OCI-LY1 (cell line): ENCODE measurements at regions not wholly inside any gene's neighbourhood (a gene's known extent, or its start where the extent isn't known, plus 50 kb on each side); places are given as distances from the start of the nearest gene placed in this dataset.

Experiments used
- H2AFZ ChIP-seq: fragments of 200-600 bp; sonication (generic), shearing (Covaris generic); 2 replicates; pipeline ENCODE4 v1.6.0; 2014; ENCODE audit warnings: antibody characterized with exemption, mild to moderate bottlenecking, low read length
- H3F3A ChIP-seq: fragments of 200-600 bp; sonication (generic), shearing (Covaris generic); 2 replicates; pipeline ENCODE4 v1.6.0; 2014; ENCODE audit warnings: mild to moderate bottlenecking, antibody characterized with exemption, low read length, moderate library complexity; ENCODE audit not compliant: insufficient read depth
- H3K27ac ChIP-seq: fragments of 200-600 bp; sonication (generic); 2 replicates; pipeline ENCODE4 v1.5.1; 2014; ENCODE audit warnings: low read length, mixed run types, mild to moderate bottlenecking, low read depth; ENCODE audit not compliant: poor library complexity, severe bottlenecking
- H3K27me3 ChIP-seq: fragments of 200-600 bp; sonication (generic); 2 replicates; pipeline ENCODE4 v1.6.0; 2014; ENCODE audit warnings: antibody characterized with exemption, mild to moderate bottlenecking, low read length, moderate library complexity; ENCODE audit not compliant: insufficient read depth
- H3K36me3 ChIP-seq: fragments of 200-600 bp; sonication (generic); 2 replicates; pipeline ENCODE4 v1.6.1; 2014; ENCODE audit warnings: mild to moderate bottlenecking, antibody characterized with exemption, low read length, moderate library complexity, mixed read lengths; ENCODE audit not compliant: insufficient read depth
- H3K4me1 ChIP-seq: fragments of 200-600 bp; sonication (generic); 2 replicates; pipeline ENCODE4 v1.5.1; 2014; ENCODE audit warnings: mild to moderate bottlenecking, low read length, moderate library complexity; ENCODE audit not compliant: insufficient read depth, severe bottlenecking
- H3K4me2 ChIP-seq: fragments of 200-600 bp; sonication (generic), shearing (Covaris generic); 2 replicates; pipeline ENCODE4 v1.6.1; 2014; ENCODE audit warnings: low read length
- H3K4me3 ChIP-seq: fragments of 200-600 bp; sonication (generic); 2 replicates; pipeline ENCODE4 v1.5.1; 2014; ENCODE audit warnings: low read length, low read depth, mild to moderate bottlenecking, mixed read lengths; ENCODE audit not compliant: poor library complexity, severe bottlenecking
- H3K79me2 ChIP-seq: fragments of 200-600 bp; shearing (Covaris generic); 2 replicates; pipeline ENCODE4 v1.6.1; 2016; ENCODE audit warnings: mixed run types, low read length, mixed read lengths; ENCODE audit not compliant: insufficient read depth
- H3K9ac ChIP-seq: fragments of 200-600 bp; sonication (generic), shearing (Covaris generic); 2 replicates; pipeline ENCODE4 v1.6.1; 2014; ENCODE audit warnings: mild to moderate bottlenecking, low read length, mixed read lengths
- H3K9me2 ChIP-seq: fragments of 200-600 bp; sonication (generic), shearing (Covaris generic); 2 replicates; pipeline ENCODE4 v1.6.1; 2014; ENCODE audit warnings: low read depth, mild to moderate bottlenecking, low read length, mixed read lengths
- H3K9me3 ChIP-seq: fragments of 200-600 bp; shearing (Covaris generic); 2 replicates; pipeline ENCODE4 v1.6.1; 2014; ENCODE audit warnings: low read length, mixed read lengths
- H4K20me1 ChIP-seq: fragments of 200-600 bp; sonication (generic), shearing (Covaris generic); 2 replicates; pipeline ENCODE4 v1.6.0; 2016; ENCODE audit warnings: mild to moderate bottlenecking, low read length; ENCODE audit not compliant: insufficient read depth
- EZH2 ChIP-seq: fragments of 200-600 bp; sonication (generic), shearing (Covaris generic); IDR thresholded peaks from 2 replicates; pipeline ENCODE4 v1.8.0; 2017; ENCODE audit warnings: borderline replicate concordance, mixed run types, mild to moderate bottlenecking, antibody characterized with exemption, low read length, moderate library complexity, mixed read lengths
- TF ChIP-seq, protein P1 (sequence below): fragments of 200-600 bp; sonication (generic), shearing (Covaris generic); IDR thresholded peaks from 2 replicates; pipeline ENCODE4 v1.5.1; 2017; ENCODE audit warnings: mild to moderate bottlenecking, antibody characterized with exemption, low read length, moderate library complexity, mixed read lengths

DNA sequence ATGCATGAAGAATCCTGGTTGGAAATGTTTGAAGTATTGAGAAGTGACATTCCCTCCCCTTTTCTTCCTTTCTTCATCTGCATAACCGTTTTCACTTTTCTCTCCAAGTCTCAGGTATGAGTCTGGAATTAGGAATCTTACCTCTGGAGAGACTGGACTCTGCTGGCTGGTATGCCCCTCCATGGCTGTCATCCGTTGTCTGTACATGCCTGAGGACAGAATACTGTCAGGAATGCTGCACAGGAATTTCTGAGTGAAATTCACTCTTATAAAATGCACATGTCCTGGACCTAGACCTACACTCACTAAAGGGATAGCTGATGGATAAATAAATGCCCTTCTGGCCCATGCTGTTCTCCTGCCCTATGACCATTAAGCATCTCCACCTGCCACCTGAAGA is 179.5 kb downstream of the MSN start:
- Histone ChIP-seq H3K9me3 (no peaks in the 10 kb centered on the region), H3K36me3 (no peaks in the 10 kb centered on the region), H3K79me2 (no peaks in the 10 kb centered on the region), H3K4me2 (no peak overlapping the region), H3K27me3 (no peaks in the 10 kb centered on the region), H4K20me1 (no peaks in the 10 kb centered on the region), H2AFZ (no peak overlapping the region), H3K27ac (no peak overlapping the region), H3K9me2 (no peaks in the 10 kb centered on the region), H3K4me1 (no peaks in the 10 kb centered on the region), H3F3A (no peaks in the 10 kb centered on the region), H3K9ac (no peak overlapping the region), H3K4me3 (no peak overlapping the region)
- TF ChIP-seq EZH2, result no peak

DNA sequence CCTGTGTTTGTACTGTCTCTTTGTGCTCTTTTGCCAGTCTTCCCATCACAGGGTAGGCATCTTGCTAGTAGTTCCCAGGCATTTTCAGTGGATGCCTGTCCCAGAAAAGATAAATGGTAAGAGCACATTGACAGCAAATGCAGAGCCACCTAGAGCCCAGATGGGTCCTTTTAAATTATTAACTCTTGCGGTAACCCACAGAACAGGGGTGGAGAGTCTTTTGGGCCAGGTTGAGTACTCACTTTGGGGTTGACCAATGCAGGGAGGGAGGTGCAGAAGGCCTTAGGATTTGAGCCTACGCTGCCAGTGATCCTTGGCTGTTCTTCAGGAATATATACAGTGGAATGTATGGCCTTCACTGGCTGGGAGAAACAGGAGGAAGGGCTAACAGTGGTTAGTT is 173.8 kb downstream of the MSN start:
- H3K9me2 ChIP-seq, result no peaks in the 10 kb centered on the region
- TF ChIP-seq EZH2, result no peak
- TF ChIP-seq, protein P1, sequence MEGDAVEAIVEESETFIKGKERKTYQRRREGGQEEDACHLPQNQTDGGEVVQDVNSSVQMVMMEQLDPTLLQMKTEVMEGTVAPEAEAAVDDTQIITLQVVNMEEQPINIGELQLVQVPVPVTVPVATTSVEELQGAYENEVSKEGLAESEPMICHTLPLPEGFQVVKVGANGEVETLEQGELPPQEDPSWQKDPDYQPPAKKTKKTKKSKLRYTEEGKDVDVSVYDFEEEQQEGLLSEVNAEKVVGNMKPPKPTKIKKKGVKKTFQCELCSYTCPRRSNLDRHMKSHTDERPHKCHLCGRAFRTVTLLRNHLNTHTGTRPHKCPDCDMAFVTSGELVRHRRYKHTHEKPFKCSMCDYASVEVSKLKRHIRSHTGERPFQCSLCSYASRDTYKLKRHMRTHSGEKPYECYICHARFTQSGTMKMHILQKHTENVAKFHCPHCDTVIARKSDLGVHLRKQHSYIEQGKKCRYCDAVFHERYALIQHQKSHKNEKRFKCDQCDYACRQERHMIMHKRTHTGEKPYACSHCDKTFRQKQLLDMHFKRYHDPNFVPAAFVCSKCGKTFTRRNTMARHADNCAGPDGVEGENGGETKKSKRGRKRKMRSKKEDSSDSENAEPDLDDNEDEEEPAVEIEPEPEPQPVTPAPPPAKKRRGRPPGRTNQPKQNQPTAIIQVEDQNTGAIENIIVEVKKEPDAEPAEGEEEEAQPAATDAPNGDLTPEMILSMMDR, result no peak
- H3K9me3 ChIP-seq, result no peaks in the 10 kb centered on the region

DNA sequence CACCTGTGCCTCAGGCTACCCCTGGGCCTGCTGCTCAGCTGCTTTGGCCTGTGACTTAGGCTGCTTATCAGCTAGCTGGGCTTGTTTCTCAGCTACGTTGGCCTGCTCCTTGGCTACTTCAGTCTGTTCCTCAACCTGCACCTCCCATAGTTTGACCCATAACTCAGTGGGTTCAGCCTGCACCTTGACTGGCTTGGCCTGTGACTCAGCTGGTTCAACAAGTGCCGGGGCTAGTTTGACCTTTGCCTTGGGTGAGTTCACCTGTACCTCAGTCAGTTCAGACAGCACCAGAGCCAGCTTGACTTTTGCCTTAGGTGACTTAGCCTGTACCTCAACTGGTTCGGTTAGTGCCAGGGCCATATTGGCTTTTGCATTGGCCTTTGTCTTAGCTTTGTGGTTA is 171.2 kb downstream of the MSN start:
- no peak overlapping the region for H2AFZ ChIP-seq
- H3K27me3 ChIP-seq, result no peaks in the 10 kb centered on the region
- no peak overlapping the region for H3K4me3 ChIP-seq
- H3K9me3 ChIP-seq, result no peaks in the 10 kb centered on the region
- H3K9me2 ChIP-seq, result no peaks in the 10 kb centered on the region
- no peak overlapping the region for H3K4me2 ChIP-seq
- TF ChIP-seq, protein P1, result no peak
- no peak for TF ChIP-seq EZH2
- no peaks in the 10 kb centered on the region for H3F3A ChIP-seq
- H3K79me2 ChIP-seq, result no peaks in the 10 kb centered on the region
- H3K27ac ChIP-seq, result no peak overlapping the region
- H4K20me1 ChIP-seq, result no peaks in the 10 kb centered on the region
- H3K4me1 ChIP-seq, result no peaks in the 10 kb centered on the region
- no peaks in the 10 kb centered on the region for H3K36me3 ChIP-seq
- H3K9ac ChIP-seq, result no peak overlapping the region

More for the DNA sequence above, 173.8 kb downstream of the MSN start:
- Histone ChIP-seq H2AFZ (no peak overlapping the region), H3K4me3 (no peak overlapping the region), H4K20me1 (no peaks in the 10 kb centered on the region), H3K4me2 (no peak overlapping the region), H3K9ac (no peak overlapping the region), H3K27ac (no peak overlapping the region), H3K27me3 (no peaks in the 10 kb centered on the region), H3K4me1 (no peaks in the 10 kb centered on the region), H3F3A (no peaks in the 10 kb centered on the region), H3K36me3 (no peaks in the 10 kb centered on the region), H3K79me2 (no peaks in the 10 kb centered on the region)

DNA sequence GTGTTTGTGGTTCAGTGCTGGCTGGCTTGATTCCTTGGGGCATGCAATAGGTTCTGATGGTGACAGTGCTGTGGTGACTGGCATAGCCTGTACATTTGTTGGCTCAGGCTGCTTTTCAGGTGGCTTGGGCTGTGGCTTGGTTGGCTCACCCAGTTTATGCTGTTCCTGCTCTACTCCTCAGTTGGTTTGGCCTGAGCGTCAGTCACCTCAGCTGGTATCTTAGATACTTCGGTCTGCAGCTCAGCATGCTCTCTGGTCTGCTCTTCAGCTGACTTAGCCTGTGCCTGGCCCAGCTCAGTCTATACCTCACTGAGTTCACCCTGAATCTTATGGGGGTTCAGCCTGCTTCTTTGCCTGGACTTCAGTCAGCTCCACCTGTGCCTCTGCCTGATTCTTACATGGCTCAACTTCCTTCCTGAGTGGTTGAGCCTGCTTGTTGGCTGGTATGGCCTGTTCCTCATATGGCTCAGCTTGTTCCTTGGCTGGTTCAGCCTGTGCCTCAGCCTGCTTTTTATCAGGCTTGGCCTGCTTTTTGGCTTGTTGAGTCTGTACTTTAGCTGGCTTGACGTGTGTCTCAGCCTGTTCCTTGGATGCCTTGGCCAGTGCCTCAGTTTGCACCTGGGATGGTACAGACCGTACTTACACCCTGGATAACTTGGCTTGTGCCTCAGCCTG is 170.6 kb downstream of the MSN start:
- TF ChIP-seq, protein P1, result no peak
- no peak for TF ChIP-seq EZH2
- H3K27me3 ChIP-seq, result no peaks in the 10 kb centered on the region
- H3K4me3 ChIP-seq, result no peak overlapping the region
- no peaks in the 10 kb centered on the region for H3K9me3 ChIP-seq
- H3K9me2 ChIP-seq, result no peaks in the 10 kb centered on the region
- no peaks in the 10 kb centered on the region for H4K20me1 ChIP-seq
- no peak overlapping the region for H3K9ac ChIP-seq
- no peaks in the 10 kb centered on the region for H3K4me1 ChIP-seq
- no peak overlapping the region for H3K4me2 ChIP-seq
- no peak overlapping the region for H3K27ac ChIP-seq
- no peaks in the 10 kb centered on the region for H3K36me3 ChIP-seq
- no peaks in the 10 kb centered on the region for H3F3A ChIP-seq
- H2AFZ ChIP-seq, result no peak overlapping the region
- no peaks in the 10 kb centered on the region for H3K79me2 ChIP-seq
